H9 (cell line): ENCODE measurements at regions not wholly inside any gene's neighbourhood (a gene's known extent, or its start where the extent isn't known, plus 50 kb on each side); places are given as distances from the start of the nearest gene placed in this dataset.

Experiments
- DNase-seq: peaks from one replicate; pipeline ENCODE4 v3.0.0-alpha.2; 2017
- H2AFZ ChIP-seq: one replicate; pipeline ENCODE4 v1.6.1; 2013; ENCODE audit warnings: mild to moderate bottlenecking, low read length, control low read depth, moderate library complexity
- H2AK5ac ChIP-seq: 2 replicates; pipeline ENCODE4 v1.6.1; 2013; ENCODE audit warnings: low read length, control low read depth, mixed read lengths; ENCODE audit not compliant: insufficient read length
- H2BK120ac ChIP-seq: one replicate; pipeline ENCODE4 v1.6.1; 2013; ENCODE audit warnings: low read depth, mild to moderate bottlenecking, low read length, control low read depth, inconsistent platforms; ENCODE audit not compliant: poor library complexity, severe bottlenecking
- H2BK12ac ChIP-seq: 2 replicates; pipeline ENCODE4 v1.6.1; 2013; ENCODE audit warnings: low read length, control low read depth, mixed read lengths, low read depth; ENCODE audit not compliant: insufficient read length
- H2BK15ac ChIP-seq: 2 replicates; pipeline ENCODE4 v1.6.1; 2013; ENCODE audit warnings: low read depth, low read length, control low read depth
- H2BK20ac ChIP-seq: one replicate; pipeline ENCODE4 v1.6.1; 2013; ENCODE audit warnings: low read depth, mild to moderate bottlenecking, low read length, control low read depth, inconsistent platforms; ENCODE audit not compliant: poor library complexity, severe bottlenecking
- H2BK5ac ChIP-seq: 2 replicates; pipeline ENCODE4 v1.6.1; 2013; ENCODE audit warnings: low read length, control low read depth, mixed read lengths; ENCODE audit not compliant: insufficient read length
- H3K14ac ChIP-seq: 2 replicates; pipeline ENCODE4 v1.6.1; 2013; ENCODE audit warnings: low read length, control low read depth; ENCODE audit not compliant: insufficient read depth
- H3K18ac ChIP-seq: 2 replicates; pipeline ENCODE4 v1.6.1; 2013; ENCODE audit warnings: low read depth, mild to moderate bottlenecking, mixed read lengths, low read length, control low read depth; ENCODE audit not compliant: insufficient read length
- H3K23ac ChIP-seq: 2 replicates; pipeline ENCODE4 v1.6.1; 2013; ENCODE audit warnings: low read length, control low read depth, mixed read lengths, low read depth; ENCODE audit not compliant: insufficient read length
- H3K23me2 ChIP-seq: 2 replicates; pipeline ENCODE4 v1.6.1; 2013; ENCODE audit warnings: low read depth, mild to moderate bottlenecking, mixed read lengths, low read length, control low read depth; ENCODE audit not compliant: insufficient read length, poor library complexity, severe bottlenecking
- H3K27ac ChIP-seq: 2 replicates; pipeline ENCODE4 v1.5.1; 2013; ENCODE audit warnings: low read length, control low read depth, mixed read lengths, low read depth; ENCODE audit not compliant: insufficient read length
- H3K27me3 ChIP-seq: 2 replicates; pipeline ENCODE4 v1.6.1; 2013; ENCODE audit warnings: low read length, control low read depth, inconsistent platforms; ENCODE audit not compliant: insufficient read depth
- H3K4ac ChIP-seq: 2 replicates; pipeline ENCODE4 v1.6.1; 2013; ENCODE audit warnings: low read depth, mild to moderate bottlenecking, control low read depth, inconsistent platforms, low read length, moderate library complexity
- H3K4me1 ChIP-seq: 2 replicates; pipeline ENCODE4 v1.6.1; 2013; ENCODE audit warnings: low read length, control low read depth, inconsistent platforms; ENCODE audit not compliant: insufficient read depth
- H3K4me2 ChIP-seq: 2 replicates; pipeline ENCODE4 v1.6.1; 2013; ENCODE audit warnings: low read length, control low read depth, mixed read lengths; ENCODE audit not compliant: insufficient read length, insufficient read depth
- H3K56ac ChIP-seq: 2 replicates; pipeline ENCODE4 v1.6.1; 2013; ENCODE audit warnings: low read depth, mild to moderate bottlenecking, mixed read lengths, low read length, control low read depth; ENCODE audit not compliant: insufficient read length
- H3K79me1 ChIP-seq: 2 replicates; pipeline ENCODE4 v1.6.1; 2013; ENCODE audit warnings: low read depth, mild to moderate bottlenecking, moderate library complexity, low read length, control low read depth, inconsistent platforms; ENCODE audit not compliant: insufficient read depth, poor library complexity, severe bottlenecking
- H3K79me2 ChIP-seq: 2 replicates; pipeline ENCODE4 v1.6.1; 2013; ENCODE audit warnings: low read length, control low read depth, inconsistent platforms; ENCODE audit not compliant: insufficient read depth
- H3K9ac ChIP-seq: 2 replicates; pipeline ENCODE4 v1.6.1; 2013; ENCODE audit warnings: low read length, control low read depth, mixed read lengths; ENCODE audit not compliant: insufficient read length; ENCODE audit errors: extremely low read depth
- H3K9me3 ChIP-seq: one replicate; pipeline ENCODE4 v1.6.1; 2013; ENCODE audit warnings: low read depth, low read length, inconsistent platforms; ENCODE audit not compliant: control insufficient read depth
- H3T11ph ChIP-seq: one replicate; pipeline ENCODE4 v1.6.1; 2013; ENCODE audit warnings: mild to moderate bottlenecking, low read length, control low read depth, inconsistent platforms
- H4K20me1 ChIP-seq: one replicate; pipeline ENCODE4 v1.6.1; 2013; ENCODE audit not compliant: control insufficient read depth, insufficient read length, insufficient read depth
- H4K5ac ChIP-seq: 2 replicates; pipeline ENCODE4 v1.6.1; 2013; ENCODE audit warnings: low read depth, mild to moderate bottlenecking, mixed read lengths, low read length, control low read depth; ENCODE audit not compliant: insufficient read length
- H4K8ac ChIP-seq: replicated peaks from 2 replicates; pipeline ENCODE4 v1.6.1; 2013; ENCODE audit warnings: low read length, control low read depth, mixed read lengths, low read depth; ENCODE audit not compliant: insufficient read length
- H4K91ac ChIP-seq: 2 replicates; pipeline ENCODE4 v1.6.1; 2013; ENCODE audit warnings: low read depth, mild to moderate bottlenecking, moderate library complexity, mixed read lengths, low read length, control low read depth; ENCODE audit not compliant: insufficient read length
- H3K27ac Mint-ChIP-seq, 3 experiments: 2 replicates in 2 of 3; 3 replicates in 1 of 3; pipeline ENCODE4 v1.8.0; 2020 to 2021; ENCODE audit warnings: mixed read lengths in 3 of 3, mild to moderate bottlenecking in 1 of 3, moderate library complexity in 1 of 3
- H3K27me3 Mint-ChIP-seq: 2 replicates; pipeline ENCODE4 v1.8.0; 2021; ENCODE audit warnings: low read depth, mild to moderate bottlenecking, moderate library complexity, mixed read lengths
- H3K36me3 Mint-ChIP-seq, 3 experiments: 2 replicates in 2 of 3; 3 replicates in 1 of 3; pipeline ENCODE4 v1.8.0; 2020 to 2021; ENCODE audit warnings: low read depth in 3 of 3, mixed read lengths in 3 of 3; ENCODE audit not compliant: insufficient read depth in 1 of 3
- H3K4me1 Mint-ChIP-seq, 2 experiments: 2 replicates each; pipeline ENCODE4 v1.8.0; 2020; ENCODE audit warnings: mixed read lengths in 2 of 2
- H3K4me3 Mint-ChIP-seq, 2 experiments: 2 replicates in 1 of 2; 3 replicates in 1 of 2; pipeline ENCODE4 v1.8.0; 2020 to 2021; ENCODE audit warnings: mild to moderate bottlenecking in 2 of 2, mixed read lengths in 2 of 2, moderate library complexity in 1 of 2
- H3K9me3 Mint-ChIP-seq, 2 experiments: 2 replicates in 1 of 2; 3 replicates in 1 of 2; pipeline ENCODE4 v1.8.0; 2020; ENCODE audit warnings: mild to moderate bottlenecking in 2 of 2, mixed read lengths in 2 of 2, moderate library complexity in 1 of 2
- WGBS: extraction: QIAGEN DNeasy Blood & Tissue Kit; methylation state at CpG from one replicate; pipeline ENCODE4 v1.1.7; 2013; ENCODE audit warnings: missing lambda C conversion rate, low lambda C conversion rate, mixed read lengths; ENCODE audit not compliant: insufficient read length; ENCODE audit errors: extremely low coverage; 5-methylcytosine and 5-hydroxymethylcytosine counted together
- TF ChIP-seq, protein P1 (sequence below): fragments of 200-600 bp; sonication (generic); conservative IDR thresholded peaks from 3 replicates; pipeline ENCODE4 v1.8.0; 2021; ENCODE audit warnings: antibody characterized with exemption, mild to moderate bottlenecking

DNA sequence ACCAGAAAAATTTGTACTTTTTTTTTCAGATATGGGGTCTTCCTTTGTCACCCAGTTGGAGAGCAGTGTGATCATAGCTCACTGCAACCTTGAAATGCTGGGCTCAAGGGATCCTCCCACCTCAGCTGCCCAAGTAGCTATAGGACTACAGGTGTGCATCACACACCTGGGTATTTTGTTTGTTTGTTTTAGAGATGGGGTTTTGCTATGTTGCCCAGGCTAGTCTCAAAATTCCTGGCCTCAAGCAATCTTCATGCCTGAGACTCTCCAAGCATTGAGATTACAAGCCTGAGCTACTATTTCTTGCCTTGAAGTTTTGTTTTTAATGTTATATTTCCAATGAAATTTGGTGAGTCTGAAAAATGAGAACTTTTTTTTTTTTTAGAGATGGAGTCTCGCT is 847.8 kb downstream of the TRIML1 start:
- H3K23ac ChIP-seq = no peak overlapping the region
- H3K79me1 ChIP-seq = no peaks in the 10 kb centered on the region
- H3K9me3 Mint-ChIP-seq = peaks cover 13 to 19% of the 10 kb centered on the region in 2 experiments
- H3K4me1 ChIP-seq = no peaks in the 10 kb centered on the region
- no peaks in the 10 kb centered on the region for H3K23me2 ChIP-seq
- no peak for DNase-seq
- H4K91ac ChIP-seq = no peak overlapping the region
- H3K27me3 ChIP-seq = no peaks in the 10 kb centered on the region
- peaks cover 3 to 33% (median 4%) of the 10 kb centered on the region in 3 experiments; a peak in 5 of 7 replicates for H3K36me3 Mint-ChIP-seq
- no peaks in the 10 kb centered on the region for H3K79me2 ChIP-seq
- no peak overlapping the region for H2BK120ac ChIP-seq
- H3K14ac ChIP-seq = no peak overlapping the region
- H3K4me2 ChIP-seq = no peak overlapping the region
- H3K4me3 Mint-ChIP-seq = no peak overlapping the region
- H3K4ac ChIP-seq = no peak overlapping the region
- no peak overlapping the region for H3T11ph ChIP-seq
- H2BK15ac ChIP-seq = no peak overlapping the region
- H3K27ac Mint-ChIP-seq = no peak overlapping the region
- WGBS = no CpG with 5 or more reads among the region's 1 CpG
- no peak overlapping the region for H3K9ac ChIP-seq
- H3K56ac ChIP-seq = no peak overlapping the region
- no peak overlapping the region for H2BK5ac ChIP-seq
- H4K20me1 ChIP-seq = no peaks in the 10 kb centered on the region
- H2AK5ac ChIP-seq = no peak overlapping the region
- no peaks in the 10 kb centered on the region for H3K9me3 ChIP-seq
- no peak overlapping the region for H4K8ac ChIP-seq
- no peak overlapping the region for H4K5ac ChIP-seq
- H2BK20ac ChIP-seq = no peak overlapping the region
- H2BK12ac ChIP-seq = no peak overlapping the region
- no peak overlapping the region for H2AFZ ChIP-seq
- TF ChIP-seq, protein P1, sequence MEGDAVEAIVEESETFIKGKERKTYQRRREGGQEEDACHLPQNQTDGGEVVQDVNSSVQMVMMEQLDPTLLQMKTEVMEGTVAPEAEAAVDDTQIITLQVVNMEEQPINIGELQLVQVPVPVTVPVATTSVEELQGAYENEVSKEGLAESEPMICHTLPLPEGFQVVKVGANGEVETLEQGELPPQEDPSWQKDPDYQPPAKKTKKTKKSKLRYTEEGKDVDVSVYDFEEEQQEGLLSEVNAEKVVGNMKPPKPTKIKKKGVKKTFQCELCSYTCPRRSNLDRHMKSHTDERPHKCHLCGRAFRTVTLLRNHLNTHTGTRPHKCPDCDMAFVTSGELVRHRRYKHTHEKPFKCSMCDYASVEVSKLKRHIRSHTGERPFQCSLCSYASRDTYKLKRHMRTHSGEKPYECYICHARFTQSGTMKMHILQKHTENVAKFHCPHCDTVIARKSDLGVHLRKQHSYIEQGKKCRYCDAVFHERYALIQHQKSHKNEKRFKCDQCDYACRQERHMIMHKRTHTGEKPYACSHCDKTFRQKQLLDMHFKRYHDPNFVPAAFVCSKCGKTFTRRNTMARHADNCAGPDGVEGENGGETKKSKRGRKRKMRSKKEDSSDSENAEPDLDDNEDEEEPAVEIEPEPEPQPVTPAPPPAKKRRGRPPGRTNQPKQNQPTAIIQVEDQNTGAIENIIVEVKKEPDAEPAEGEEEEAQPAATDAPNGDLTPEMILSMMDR = no peak
- no peak overlapping the region for H3K27ac ChIP-seq
- H3K4me1 Mint-ChIP-seq = peaks cover 0 to 2% of the 10 kb centered on the region in 2 experiments; a peak in 1 of 4 replicates
- H3K18ac ChIP-seq = no peak overlapping the region
- H3K27me3 Mint-ChIP-seq = no peaks in the 10 kb centered on the region
